ENCODE measurements at regions not wholly inside any gene's neighbourhood (a gene's known extent, or its start where the extent isn't known, plus 50 kb on each side); places are given as distances from the start of the nearest gene placed in this dataset.

GRCh38 chr3:94996743-94997142 is 933.9 kb downstream of the NSUN3 start:
- peak in 2 of 11 donors; percentile 1 to 3 for DNase-seq (ENCODE audit: extremely low read depth in 1 of 11, low read depth in 9 of 11, low spot score in 4 of 11)

- no peak for DNase-seq (ENCODE audit: extremely low read depth in 1 of 11, low read depth in 9 of 11, low spot score in 4 of 11)
Measured at GRCh38 chr3:95002438-95003046, 939.7 kb downstream of the NSUN3 start.

- DNase-seq (ENCODE audit: extremely low read depth in 1 of 11, low read depth in 9 of 11, low spot score in 4 of 11): no peak
Measured at GRCh38 chr3:95028688-95029087, 965.8 kb downstream of the NSUN3 start.

GRCh38 chr3:95029644-95030043 is 966.8 kb downstream of the NSUN3 start:
- no peak for DNase-seq (ENCODE audit: extremely low read depth in 1 of 11, low read depth in 9 of 11, low spot score in 4 of 11)

GRCh38 chr3:95036526-95037021 is 973.7 kb downstream of the NSUN3 start:
- no peak for DNase-seq (ENCODE audit: extremely low read depth in 1 of 11, low read depth in 9 of 11, low spot score in 4 of 11)

GRCh38 chr3:95037097-95037496 is 974.2 kb downstream of the NSUN3 start:
- no peak for DNase-seq (ENCODE audit: extremely low read depth in 1 of 11, low read depth in 9 of 11, low spot score in 4 of 11)

- DNase-seq (ENCODE audit: extremely low read depth in 1 of 11, low read depth in 9 of 11, low spot score in 4 of 11): no peak
Measured at GRCh38 chr3:95037927-95038326, 975.1 kb downstream of the NSUN3 start.

- no peak for DNase-seq (ENCODE audit: extremely low read depth in 1 of 11, low read depth in 9 of 11, low spot score in 4 of 11)
Measured at GRCh38 chr3:95044101-95044500, 981.2 kb downstream of the NSUN3 start.

- DNase-seq (ENCODE audit: extremely low read depth in 1 of 11, low read depth in 9 of 11, low spot score in 4 of 11): no peak
Measured at GRCh38 chr3:95048564-95048963, 985.7 kb downstream of the NSUN3 start.

- no peak for DNase-seq (ENCODE audit: extremely low read depth in 1 of 11, low read depth in 9 of 11, low spot score in 4 of 11)
Measured at GRCh38 chr3:95049841-95050240, 987.0 kb downstream of the NSUN3 start.

GRCh38 chr3:95055288-95055687 is 992.4 kb downstream of the NSUN3 start:
- no peak for DNase-seq (ENCODE audit: extremely low read depth in 1 of 11, low read depth in 9 of 11, low spot score in 4 of 11)

- DNase-seq (ENCODE audit: extremely low read depth in 1 of 11, low read depth in 9 of 11, low spot score in 4 of 11): no peak
Measured at GRCh38 chr3:95082191-95082590, 1019.3 kb downstream of the NSUN3 start.

- no peak for DNase-seq (ENCODE audit: extremely low read depth in 1 of 11, low read depth in 9 of 11, low spot score in 4 of 11)
Measured at GRCh38 chr3:95084738-95085137, 1021.9 kb downstream of the NSUN3 start.

GRCh38 chr3:95088464-95088863 is 1025.6 kb downstream of the NSUN3 start:
- DNase-seq (ENCODE audit: extremely low read depth in 1 of 11, low read depth in 9 of 11, low spot score in 4 of 11): no peak

GRCh38 chr3:95097493-95097892 is 1034.6 kb downstream of the NSUN3 start:
- no peak for DNase-seq (ENCODE audit: extremely low read depth in 1 of 11, low read depth in 9 of 11, low spot score in 4 of 11)

GRCh38 chr3:95120921-95121320 is 1058.1 kb downstream of the NSUN3 start:
- no peak for DNase-seq (ENCODE audit: extremely low read depth in 1 of 11, low read depth in 9 of 11, low spot score in 4 of 11)

- DNase-seq (ENCODE audit: extremely low read depth in 1 of 11, low read depth in 9 of 11, low spot score in 4 of 11): no peak
Measured at GRCh38 chr3:95123104-95123503, 1060.2 kb downstream of the NSUN3 start.

- peak in 1 of 11 donors; percentile 7 for DNase-seq (ENCODE audit: extremely low read depth in 1 of 11, low read depth in 9 of 11, low spot score in 4 of 11)
Measured at GRCh38 chr3:95134693-95135413, 1072.0 kb downstream of the NSUN3 start.

GRCh38 chr3:95148107-95148506 is 1085.2 kb downstream of the NSUN3 start:
- no peak for DNase-seq (ENCODE audit: extremely low read depth in 1 of 11, low read depth in 9 of 11, low spot score in 4 of 11)

GRCh38 chr3:95151590-95151989 is 1088.7 kb downstream of the NSUN3 start:
- no peak for DNase-seq (ENCODE audit: extremely low read depth in 1 of 11, low read depth in 9 of 11, low spot score in 4 of 11)

GRCh38 chr3:95154766-95155165 is 1091.9 kb downstream of the NSUN3 start:
- DNase-seq (ENCODE audit: extremely low read depth in 1 of 11, low read depth in 9 of 11, low spot score in 4 of 11): no peak

Measured in renal cortex interstitium (tissue), 11 donors.